HCT116 (cell line): ENCODE measurements at regions not wholly inside any gene's neighbourhood (a gene's known extent, or its start where the extent isn't known, plus 50 kb on each side); places are given as distances from the start of the nearest gene placed in this dataset.
A peak's percentile ranks its signal among the peaks of the same experiment; 100 is the strongest.

Source experiments
- ATAC-seq: fragments of 200-7000 bp; cut with Tn5 transposase; 2 replicates; pipeline ENCODE4 v1.9.1; 2020; ENCODE audit warnings: mild to moderate bottlenecking, moderate library complexity
- BruUV-seq: library from RNA; stranded (reverse); fragments of 400-500 nt; replicated peaks from 2 replicates; lab custom pipeline; 2021; lab: Mats Ljungman, UMichigan
- CTCF ChIA-PET: fragments of 300-600 bp; sonication (Branson Sonifier 250); formaldehyde crosslinking; loops from one replicate; lab custom pipeline; 2021; ENCODE audit warnings: antibody characterized with exemption; lab: Charles Lee
- POLR2A ChIA-PET: fragments of 300-600, 350-600 bp; sonication (Branson Sonifier 250); formaldehyde crosslinking; loops from one replicate; lab custom pipeline; 2021; ENCODE audit warnings: antibody characterized with exemption; lab: Charles Lee
- RAD21 ChIA-PET, 2 experiments: fragments of 300-600 bp; sonication (Branson Sonifier 250); formaldehyde crosslinking; loops; one replicate each; lab custom pipeline; 2023; ENCODE audit warnings: low total read pairs in 2 of 2; ENCODE audit not compliant: uncharacterized antibody in 2 of 2, unreplicated experiment in 2 of 2, low non-redundant PET in 1 of 2; lab: Charles Lee
- DNase-seq: peaks from one replicate; pipeline ENCODE4 v3.0.0-alpha.2; 2010; ENCODE audit warnings: low read depth, low spot score
- H2AFZ ChIP-seq: fragments of 200-600 bp; shearing (Covaris generic), sonication (generic); 2 replicates; pipeline ENCODE4 v1.6.1; 2017; ENCODE audit warnings: low read depth, mixed run types, mixed read lengths, antibody characterized with exemption, low read length; ENCODE audit not compliant: poor library complexity, severe bottlenecking
- H3K27ac ChIP-seq: 2 replicates; pipeline ENCODE4 v1.5.1; 2012; ENCODE audit warnings: low read depth, low read length
- H3K27me3 ChIP-seq: fragments of 200-600 bp; sonication (generic); 2 replicates; pipeline ENCODE4 v1.6.1; 2016; ENCODE audit warnings: mixed run types, low read length, mixed read lengths; ENCODE audit not compliant: insufficient read depth
- H3K36me3 ChIP-seq, 2 experiments: fragments of 200-500 bp in 1 of 2; fragments of 200-600 bp in 1 of 2; sonication (Bioruptor generic) in 1 of 2; sonication (generic) in 1 of 2; 2 replicates each; pipeline versions ENCODE4 v1.5.1 to v1.6.1; 2014 to 2016; ENCODE audit warnings: low read length in 2 of 2, inconsistent platforms in 1 of 2, mixed read lengths in 1 of 2, mixed run types in 1 of 2; ENCODE audit not compliant: insufficient read depth in 2 of 2, control insufficient read depth in 1 of 2
- H3K4me1 ChIP-seq, 2 experiments: fragments of 200-600 bp in 1 of 2; sonication (generic) in 1 of 2; 2 replicates each; pipeline versions ENCODE4 v1.5.1 to v1.6.1; 2012 to 2017; ENCODE audit warnings: low read length in 2 of 2, inconsistent platforms in 1 of 2, mild to moderate bottlenecking in 1 of 2, mixed read lengths in 1 of 2, mixed run types in 1 of 2, moderate library complexity in 1 of 2; ENCODE audit not compliant: insufficient read depth in 2 of 2, control insufficient read depth in 1 of 2
- H3K4me2 ChIP-seq: fragments of 200-600 bp; sonication (generic); 2 replicates; pipeline ENCODE4 v1.6.1; 2017; ENCODE audit warnings: mixed run types, low read length, mixed read lengths
- H3K4me3 ChIP-seq, 2 experiments: fragments of 200-600 bp in 1 of 2; sonication (generic) in 1 of 2; replicated peaks in 1 of 2; 2 replicates each; pipeline ENCODE4 v1.5.1; 2011 to 2016; ENCODE audit warnings: low read length in 2 of 2, control low read depth in 1 of 2, low read depth in 1 of 2, mild to moderate bottlenecking in 1 of 2, mixed read lengths in 1 of 2, mixed run types in 1 of 2
- H3K79me2 ChIP-seq: fragments of 200-600 bp; sonication (generic); 2 replicates; pipeline ENCODE4 v1.6.1; 2017; ENCODE audit warnings: mild to moderate bottlenecking, mixed run types, low read length, moderate library complexity, mixed read lengths; ENCODE audit not compliant: insufficient read depth
- H3K9ac ChIP-seq: fragments of 200-600 bp; sonication (generic); 2 replicates; pipeline ENCODE4 v1.6.1; 2016; ENCODE audit warnings: low read length, mixed read lengths
- H3K9me2 ChIP-seq: fragments of 200-600 bp; sonication (generic), shearing (Covaris generic); 2 replicates; pipeline ENCODE4 v1.6.1; 2017; ENCODE audit warnings: mixed run types, mild to moderate bottlenecking, moderate library complexity; ENCODE audit not compliant: insufficient read depth
- H3K9me3 ChIP-seq, 2 experiments: fragments of 200-500 bp in 1 of 2; fragments of 200-600 bp in 1 of 2; sonication (Bioruptor generic) in 1 of 2; sonication (generic) in 1 of 2; 2 replicates each; pipeline ENCODE4 v1.6.1; 2014 to 2017; ENCODE audit warnings: low read length in 2 of 2, mixed read lengths in 2 of 2, inconsistent platforms in 1 of 2, low read depth in 1 of 2, mild to moderate bottlenecking in 1 of 2, mixed run types in 1 of 2, moderate library complexity in 1 of 2; ENCODE audit not compliant: control insufficient read depth in 1 of 2, insufficient read depth in 1 of 2
- H4K20me1 ChIP-seq: fragments of 200-600 bp; sonication (generic), shearing (Covaris generic); 2 replicates; pipeline ENCODE4 v1.6.1; 2017; ENCODE audit warnings: mixed run types, mild to moderate bottlenecking, moderate library complexity; ENCODE audit not compliant: insufficient read depth
- CBX3 ChIP-seq: IDR thresholded peaks from 2 replicates; pipeline ENCODE4 v1.6.1; 2012; ENCODE audit warnings: low read depth
- REST ChIP-seq: IDR thresholded peaks from 2 replicates; pipeline ENCODE4 v1.6.1; 2012; ENCODE audit warnings: low read depth
- intact Hi-C: fragments of 100-400 bp; cut with micrococcal nuclease; formaldehyde crosslinking; loops from 2 replicates; pipeline ENCODE4 v1.10.0; 2022

DNA sequence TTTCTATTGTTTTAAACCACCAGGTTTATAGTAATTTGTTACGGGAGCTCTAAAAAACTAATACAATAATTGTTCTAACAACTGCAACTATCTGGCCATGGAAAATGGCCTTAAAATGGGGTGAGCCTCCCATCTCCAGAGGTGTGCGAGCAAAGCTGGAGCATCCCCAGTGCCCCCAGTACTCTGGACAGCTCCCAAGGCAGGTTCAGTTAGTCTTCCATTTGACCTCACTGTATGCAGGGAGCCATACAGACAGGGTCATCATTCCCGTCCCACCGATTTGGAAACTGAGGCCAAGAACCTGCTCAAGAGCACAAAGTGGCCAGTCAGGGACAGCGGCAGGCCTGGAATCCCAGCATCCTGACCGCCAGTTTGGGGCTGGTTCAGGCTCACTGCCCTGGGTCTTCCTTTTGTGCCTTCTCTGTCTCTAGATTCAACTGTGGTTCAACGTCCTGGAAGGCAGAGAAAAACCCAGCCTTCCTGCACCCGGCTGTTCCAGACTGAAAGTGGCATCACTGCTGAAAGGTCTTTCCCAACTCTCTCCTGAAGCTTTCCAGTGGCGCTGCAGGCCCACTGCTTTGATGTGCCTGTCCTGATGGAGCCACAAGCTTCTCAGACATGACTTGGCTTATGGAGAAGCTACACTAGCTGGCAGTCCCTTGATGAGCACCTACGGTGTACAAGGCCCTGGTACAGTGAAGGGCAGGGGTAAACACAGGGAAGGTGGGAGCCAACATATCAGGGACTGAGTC is 76.6 kb upstream of the LINGO1 start:
- H3K36me3 ChIP-seq = no peaks in the 10 kb centered on the region
- ChIA-PET POLR2A (no interaction called here), RAD21 (no interaction called here), CTCF (interaction anchor here (1.0 kb wide), 1 partner anchor 75 kb away, joined by 3 read pairs; no protein-coding TSS in a partner anchor)
- no peak overlapping the region for H3K4me3 ChIP-seq
- no peak for ATAC-seq
- no peak overlapping the region for H3K4me2 ChIP-seq
- H3K79me2 ChIP-seq = no peaks in the 10 kb centered on the region
- H3K27ac ChIP-seq = no peak overlapping the region
- H3K9me2 ChIP-seq = no peaks in the 10 kb centered on the region
- BruUV-seq = no TSS peak
- H3K4me1 ChIP-seq = no peaks in the 10 kb centered on the region
- peaks cover 26% of the 10 kb centered on the region; the same call in 1 of the 2 replicates for H3K27me3 ChIP-seq
- H3K9me3 ChIP-seq = no peaks in the 10 kb centered on the region
- H2AFZ ChIP-seq = no peak overlapping the region
- intact Hi-C loops = loop anchor here (10.0 kb wide), 1 partner anchor 45 kb away; no protein-coding TSS in a partner anchor
- H3K9ac ChIP-seq = no peak overlapping the region
- H4K20me1 ChIP-seq = no peaks in the 10 kb centered on the region
- DNase-seq = no peak
- TF ChIP-seq CBX3 = no peak
- TF ChIP-seq REST = peak; percentile 70
